Epithelial cell of prostate (primary cell): ENCODE measurements at regions not wholly inside any gene's neighbourhood (a gene's known extent, or its start where the extent isn't known, plus 50 kb on each side); places are given as distances from the start of the nearest gene placed in this dataset.
"Not testable (repeated sequence)": the region's sequence is repeated elsewhere in the genome, so short reads cannot be mapped to it uniquely, and the experiment has no call there.

Experiments used
- DNase-seq: peaks from one replicate; pipeline ENCODE4 v3.0.0-alpha.2; 2011; ENCODE audit warnings: low read depth, low spot score
- H3K27ac ChIP-seq: fragments of 450-650 bp; 2 replicates; pipeline ENCODE4 v1.5.1; 2017; ENCODE audit warnings: mild to moderate bottlenecking

DNA sequence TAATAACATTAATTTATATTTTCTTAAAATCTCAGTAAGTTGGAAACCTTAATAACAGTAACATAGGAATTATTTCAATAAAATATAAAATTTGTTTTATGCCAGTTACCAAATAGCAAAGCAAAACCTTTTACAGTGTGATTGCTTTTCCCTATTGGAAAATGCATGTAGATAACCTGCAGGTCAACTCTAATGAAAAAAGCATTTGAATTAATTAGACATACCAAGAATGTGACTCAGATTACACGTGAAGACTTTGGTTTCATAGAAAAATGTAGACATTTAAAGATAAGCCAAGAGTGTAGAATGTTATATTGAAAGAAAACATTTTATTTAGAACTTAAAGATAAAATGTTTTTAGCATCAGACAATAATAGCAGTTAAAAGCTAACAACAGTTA, 888.1 kb downstream of the TMEM121 start:
- no peak overlapping the region for H3K27ac ChIP-seq
- DNase-seq, result no peak

DNA sequence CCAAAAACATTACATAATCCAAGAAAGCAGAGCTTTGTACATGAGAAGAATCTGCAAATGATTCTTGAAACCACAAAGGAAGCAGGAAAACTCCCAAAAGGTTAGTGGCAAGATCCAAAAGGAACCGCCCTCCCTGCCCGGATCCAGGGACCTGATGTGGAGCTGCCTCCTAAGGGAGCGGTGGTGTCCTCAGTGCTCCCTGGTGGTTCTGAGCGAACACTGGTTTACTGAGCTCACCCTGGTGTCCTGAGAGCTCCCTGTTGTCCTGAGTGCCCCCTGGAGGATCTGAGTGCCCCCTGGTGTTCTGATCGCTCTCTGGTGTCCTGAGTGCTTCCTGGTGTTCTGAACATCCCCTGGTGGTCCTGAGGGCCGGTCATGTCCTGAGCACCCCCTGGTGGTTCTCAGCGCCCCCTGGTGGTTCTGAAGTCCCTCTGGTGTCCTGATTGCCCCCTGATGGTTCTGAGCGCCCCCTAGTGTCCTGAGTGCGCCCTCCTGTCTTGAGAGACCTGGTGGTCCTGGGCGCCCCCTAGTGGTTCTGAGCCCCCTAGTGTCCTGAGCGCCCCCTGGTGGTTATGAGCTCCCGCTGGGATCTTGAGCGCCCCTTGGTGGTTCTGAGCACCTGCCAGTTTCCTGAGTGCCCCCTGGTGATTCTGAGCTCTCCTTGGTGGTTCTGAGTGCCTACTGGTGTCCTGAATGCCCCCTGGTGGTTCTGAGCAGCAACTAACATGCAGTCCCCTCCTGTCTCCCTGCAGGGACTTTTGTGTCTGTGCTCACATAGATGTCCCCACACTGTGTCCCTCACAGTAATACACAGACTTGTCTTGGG, 891.1 kb downstream of the TMEM121 start:
- DNase-seq, result no peak
- no peak overlapping the region for H3K27ac ChIP-seq

GRCh38 chr14:106419376-106419965, 893.1 kb downstream of the TMEM121 start:
- H3K27ac ChIP-seq, result no peak overlapping the region
- no peak for DNase-seq

- H3K27ac ChIP-seq, DNase-seq: not testable (repeated sequence)
Measured at GRCh38 chr14:106421431-106422033, 895.1 kb downstream of the TMEM121 start.

DNA sequence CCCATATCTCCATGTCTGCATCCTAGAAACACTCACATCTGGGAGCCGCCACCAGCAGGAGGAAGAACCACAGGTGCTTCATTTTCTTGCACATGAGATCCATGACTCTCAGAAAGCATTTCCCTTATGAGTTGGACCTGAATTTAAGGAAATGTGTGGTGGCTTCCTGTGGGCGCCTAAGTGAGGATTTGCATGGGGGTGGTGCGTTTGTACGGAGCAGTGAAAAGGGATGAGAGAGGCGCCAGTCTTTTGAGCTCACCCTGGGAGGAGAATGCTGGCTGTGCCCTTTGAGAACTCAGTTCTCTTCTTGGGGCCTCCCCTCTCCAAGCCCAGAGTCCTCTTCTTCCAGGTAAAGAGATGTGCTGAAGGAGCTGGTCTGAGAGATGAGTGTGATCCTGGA, 895.7 kb downstream of the TMEM121 start:
- no peak for DNase-seq
- H3K27ac ChIP-seq, result no peak overlapping the region

DNA sequence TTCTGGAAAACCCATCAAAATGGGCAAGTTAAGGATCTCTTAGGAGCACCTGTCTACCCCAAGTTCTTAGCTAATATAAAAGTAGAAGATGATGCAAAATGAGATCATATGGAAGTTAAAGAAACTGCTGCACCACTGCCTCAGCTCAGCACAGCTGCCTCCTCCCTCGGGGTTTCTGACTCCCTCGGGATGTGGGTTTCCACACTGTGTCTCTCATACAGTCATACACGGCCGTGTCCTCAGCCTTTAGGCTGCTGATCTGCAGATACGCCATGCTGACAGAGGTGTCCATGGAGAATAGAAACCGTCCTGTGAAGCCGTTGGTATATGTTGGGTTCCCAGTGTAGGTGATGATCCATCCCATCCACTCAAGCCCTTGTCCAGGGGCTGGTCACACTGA, 898.8 kb downstream of the TMEM121 start:
- not testable (repeated sequence) for H3K27ac ChIP-seq, DNase-seq

GRCh38 chr14:106436310-106436905, 910.0 kb downstream of the TMEM121 start:
- H3K27ac ChIP-seq, result no peak overlapping the region
- no peak for DNase-seq

DNA sequence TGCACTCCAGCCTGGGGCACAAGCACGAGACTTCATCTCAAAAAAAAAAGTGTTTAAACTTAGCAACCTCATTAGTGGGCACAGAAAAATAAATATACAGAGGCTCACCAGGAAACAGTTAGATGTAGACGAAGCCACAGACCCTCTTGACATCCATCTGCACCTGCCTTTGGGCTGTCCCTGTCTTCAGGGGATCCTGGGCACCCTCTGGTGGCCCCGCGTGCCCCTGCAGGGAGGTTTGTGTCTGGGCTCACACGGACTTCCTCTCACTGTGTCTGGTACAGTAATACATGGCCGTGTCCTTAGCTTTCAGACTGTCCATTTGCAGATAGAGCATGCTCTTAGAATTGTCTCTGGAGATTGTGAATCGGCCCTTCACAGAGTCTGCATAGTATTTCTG, 916.5 kb downstream of the TMEM121 start:
- no peak overlapping the region for H3K27ac ChIP-seq
- DNase-seq, result no peak

DNA sequence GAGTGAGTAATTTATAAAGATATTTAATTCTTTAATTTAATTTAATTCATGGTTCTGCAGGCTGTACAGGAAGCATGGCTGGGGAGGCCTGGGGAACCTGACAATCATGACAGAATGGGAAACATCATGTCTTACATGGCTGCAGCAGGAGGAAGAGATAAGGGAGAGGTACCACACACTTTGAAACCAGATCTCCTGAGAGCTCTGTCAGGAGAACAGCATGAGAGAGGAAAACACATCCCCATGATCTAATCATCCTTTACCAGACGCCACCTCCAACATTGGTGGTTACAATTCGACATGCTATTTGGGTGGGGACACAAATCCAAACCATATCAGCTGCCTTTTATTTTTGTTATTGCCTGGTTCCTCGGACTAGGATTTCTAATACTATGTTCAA, 928.6 kb downstream of the TMEM121 start:
- DNase-seq, result no peak
- no peak overlapping the region for H3K27ac ChIP-seq

DNA sequence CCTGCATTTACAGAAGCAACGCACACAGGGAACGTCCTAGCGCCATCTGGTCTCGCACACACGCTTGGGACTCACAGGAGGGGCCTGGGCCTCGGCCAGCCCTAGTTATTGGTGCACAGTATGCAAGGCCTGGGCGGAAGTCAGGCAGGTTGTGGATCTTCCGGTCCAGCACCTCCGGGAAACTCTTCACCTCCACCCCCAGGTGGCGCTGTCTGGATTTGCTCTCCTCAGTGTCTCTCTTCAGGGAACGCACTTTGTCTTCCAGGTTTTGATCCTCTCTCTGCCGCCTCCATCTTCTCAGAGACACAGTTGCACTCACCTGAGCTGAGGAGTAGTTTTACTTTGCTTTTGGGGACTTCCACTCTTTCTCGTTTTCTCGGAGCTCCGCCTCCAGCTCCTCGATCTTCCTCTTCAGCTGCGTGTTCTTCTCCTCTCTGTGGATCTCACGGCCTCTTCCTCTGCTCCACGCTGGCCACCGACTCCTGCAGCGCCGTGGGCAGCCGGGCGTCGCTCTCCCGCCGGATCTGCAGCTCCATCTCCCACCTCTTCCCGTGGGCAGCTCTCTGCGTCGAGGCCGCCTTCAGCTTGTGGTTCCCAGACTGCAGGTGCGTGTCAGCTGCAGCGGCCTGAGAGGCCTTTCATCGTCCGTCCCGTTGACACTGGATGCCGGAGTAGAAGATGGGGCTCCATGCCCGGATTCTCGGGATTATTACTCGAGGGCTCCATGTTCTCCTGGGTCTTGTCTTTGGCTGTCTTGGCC, 933.8 kb downstream of the TMEM121 start:
- no peak overlapping the region for H3K27ac ChIP-seq
- no peak for DNase-seq

GRCh38 chr14:106460916-106461315, 934.5 kb downstream of the TMEM121 start:
- H3K27ac ChIP-seq, result no peak overlapping the region
- DNase-seq, result no peak

GRCh38 chr14:106466483-106466882, 940.1 kb downstream of the TMEM121 start:
- DNase-seq, result peak; percentile 16
- H3K27ac ChIP-seq, result not testable (repeated sequence)

DNA sequence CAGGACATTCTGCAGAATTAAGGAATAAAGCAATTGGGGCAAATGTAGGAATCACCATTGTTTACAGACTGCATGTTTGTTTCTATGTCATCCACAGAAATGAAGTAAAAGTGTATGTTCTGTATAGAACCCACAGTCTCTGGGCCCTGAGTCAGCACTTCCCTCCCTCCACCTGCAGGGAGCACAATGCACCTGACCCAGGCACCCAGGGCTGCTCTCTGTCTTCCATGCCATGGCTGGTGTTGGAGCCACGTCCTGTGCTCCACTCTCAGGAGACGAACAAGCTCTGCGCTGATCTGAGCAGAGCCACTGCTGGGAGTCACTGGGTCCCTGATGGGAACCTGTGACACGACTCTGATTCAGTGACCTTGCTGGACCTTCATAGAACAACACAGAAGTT, 942.5 kb downstream of the TMEM121 start:
- H3K27ac ChIP-seq, DNase-seq: not testable (repeated sequence)

DNA sequence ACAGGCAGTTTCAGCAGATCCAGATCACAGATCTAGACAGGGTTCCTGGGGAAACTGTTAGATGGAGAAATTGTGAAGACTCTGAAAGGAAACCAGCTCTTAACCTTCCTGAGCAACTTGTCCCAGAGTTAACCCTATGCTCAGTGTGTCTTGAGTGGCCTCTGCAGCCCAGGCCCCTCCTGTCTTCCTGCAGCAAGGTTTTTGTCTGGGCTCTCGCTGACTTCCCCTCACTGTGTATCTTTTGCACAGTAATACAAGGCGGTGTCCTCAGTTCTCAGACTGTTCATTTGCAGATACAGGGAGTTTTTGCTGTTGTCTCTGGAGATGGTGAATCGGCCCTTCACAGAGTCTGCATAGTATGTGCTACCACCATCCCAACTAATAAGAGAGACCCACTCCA, 943.6 kb downstream of the TMEM121 start:
- not testable (repeated sequence) for DNase-seq, H3K27ac ChIP-seq

GRCh38 chr14:106474261-106475028, 948.1 kb downstream of the TMEM121 start:
- H3K27ac ChIP-seq, DNase-seq: not testable (repeated sequence)

- DNase-seq, H3K27ac ChIP-seq: not testable (repeated sequence)
Measured at GRCh38 chr14:106475214-106475613, 948.8 kb downstream of the TMEM121 start.

DNA sequence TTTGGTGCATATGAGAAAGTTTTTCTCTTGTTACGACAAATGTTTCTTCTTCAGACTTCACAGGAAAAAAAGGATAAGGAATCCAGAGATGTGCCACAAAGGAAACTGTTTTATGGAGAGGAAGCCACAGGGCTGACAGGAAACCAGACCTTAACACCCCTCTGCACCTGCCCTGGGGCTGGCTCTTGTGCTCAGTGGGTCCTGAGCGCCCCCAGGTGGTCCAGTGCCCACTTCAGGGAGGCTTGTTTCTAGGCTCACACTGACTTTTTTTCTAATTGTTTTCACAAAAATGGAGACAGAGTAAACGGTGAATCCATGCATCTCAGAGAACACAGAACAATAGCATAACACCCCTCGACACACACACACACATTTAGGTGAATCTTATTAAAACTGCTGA, 951.2 kb downstream of the TMEM121 start:
- not testable (repeated sequence) for DNase-seq, H3K27ac ChIP-seq

GRCh38 chr14:106480287-106480686, 953.9 kb downstream of the TMEM121 start:
- not testable (repeated sequence) for DNase-seq, H3K27ac ChIP-seq

DNA sequence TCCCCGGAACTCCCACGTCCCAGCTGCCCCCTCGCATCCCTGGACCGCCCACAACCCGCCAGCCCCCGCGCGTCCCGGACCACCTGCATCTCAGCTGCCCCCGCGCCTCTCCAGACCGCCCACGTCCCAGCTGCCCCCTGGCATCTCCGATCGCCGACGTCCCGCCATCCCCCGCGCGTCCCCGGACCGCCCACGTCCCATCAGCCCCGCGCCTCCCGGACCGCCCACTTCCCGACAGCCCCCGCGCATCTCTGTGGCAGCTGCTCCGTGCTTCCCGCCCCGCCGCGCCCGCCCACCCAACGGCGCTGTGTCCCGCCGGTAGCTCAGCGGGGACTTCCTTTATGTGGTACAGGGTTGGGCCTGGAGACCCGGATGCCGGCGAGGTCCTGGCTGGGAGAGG, 955.8 kb downstream of the TMEM121 start:
- DNase-seq, H3K27ac ChIP-seq: not testable (repeated sequence)

DNA sequence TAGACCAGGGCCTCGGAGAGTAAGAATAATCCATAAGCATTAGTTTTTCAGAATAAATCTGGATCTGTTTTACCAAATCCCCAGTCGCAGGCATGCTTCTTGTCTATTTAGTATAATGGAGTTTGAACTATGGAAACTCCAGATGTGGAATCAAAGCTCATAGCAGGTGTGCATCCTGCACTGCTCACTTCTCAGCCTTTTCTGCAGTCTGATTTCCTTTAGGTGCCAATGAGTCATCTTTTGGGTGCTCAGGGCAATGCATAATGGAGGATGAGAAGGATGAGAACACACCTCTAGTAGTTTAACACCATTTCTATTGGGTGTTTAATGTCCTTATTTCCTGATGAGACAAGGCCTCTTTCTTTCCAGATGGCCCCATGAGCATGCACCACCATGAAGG, 961.2 kb downstream of the TMEM121 start:
- no peak overlapping the region for H3K27ac ChIP-seq
- DNase-seq, result no peak
